Naive thymus-derived CD4-positive, alpha-beta T cell (primary cell): ENCODE measurements at regions not wholly inside any gene's neighbourhood (a gene's known extent, or its start where the extent isn't known, plus 50 kb on each side); places are given as distances from the start of the nearest gene placed in this dataset.

ENCODE experiments used
- ATAC-seq: fragments of 150-1000 bp; cut with Tn5 transposase; 2 replicates; pipeline ENCODE4 v1.10.0; 2021; ENCODE audit warnings: mild to moderate bottlenecking, moderate library complexity
- CTCF ChIA-PET: fragments of 350-600 bp; sonication (Branson Sonifier 250); formaldehyde crosslinking; loops from one replicate; lab custom pipeline; 2021; ENCODE audit warnings: antibody characterized with exemption; lab: Charles Lee
- POLR2A ChIA-PET: fragments of 350-600 bp; sonication (Branson Sonifier 250); formaldehyde crosslinking; loops from one replicate; lab custom pipeline; 2021; ENCODE audit warnings: antibody characterized with exemption, inconsistent platforms; lab: Charles Lee
- DNase-seq, 9 donors: peaks; one replicate each; pipeline versions ENCODE4 v3.0.0 to v3.0.0-alpha.2; 2020 to 2022; ENCODE audit warnings: mixed read lengths in 1 of 9
- H3K27ac ChIP-seq: one replicate; pipeline ENCODE4 v1.7.0; 2013; ENCODE audit warnings: mild to moderate bottlenecking, low read depth, low read length, moderate library complexity
- H3K27me3 ChIP-seq, 2 donors: one replicate each; pipeline ENCODE4 v1.7.0; 2013; ENCODE audit warnings: low read length in 2 of 2, mild to moderate bottlenecking in 2 of 2, moderate library complexity in 2 of 2; ENCODE audit not compliant: control insufficient read depth in 2 of 2, insufficient read depth in 2 of 2
- H3K36me3 ChIP-seq, 3 experiments: 1 replicate in 2 of 3; 2 replicates in 1 of 3; pipeline ENCODE4 v1.7.0; 2013; ENCODE audit warnings: low read length in 3 of 3, mild to moderate bottlenecking in 3 of 3, moderate library complexity in 1 of 3; ENCODE audit not compliant: insufficient read depth in 3 of 3, control insufficient read depth in 2 of 3
- H3K4me1 ChIP-seq, 2 donors: one replicate each; pipeline ENCODE4 v1.7.0; 2013; ENCODE audit warnings: low read length in 2 of 2, mild to moderate bottlenecking in 2 of 2, moderate library complexity in 1 of 2; ENCODE audit not compliant: control insufficient read depth in 2 of 2, insufficient read depth in 2 of 2
- H3K4me3 ChIP-seq: 2 replicates; pipeline ENCODE4 v1.7.0; 2013; ENCODE audit warnings: mild to moderate bottlenecking, low read length
- H3K9me3 ChIP-seq, 3 experiments: 1 replicate in 2 of 3; 2 replicates in 1 of 3; pipeline ENCODE4 v1.7.0; 2013; ENCODE audit warnings: low read length in 3 of 3; ENCODE audit not compliant: control insufficient read depth in 2 of 3
- H3K27ac Mint-ChIP-seq, 9 donors: one replicate each; pipeline ENCODE4 v1.8.0; 2020 to 2022; ENCODE audit warnings: mixed read lengths in 9 of 9, mild to moderate bottlenecking in 8 of 9, moderate library complexity in 5 of 9, inconsistent platforms in 2 of 9
- H3K27me3 Mint-ChIP-seq, 5 donors: one replicate each; pipeline ENCODE4 v1.8.0; 2021 to 2022; ENCODE audit warnings: mixed read lengths in 5 of 5, mild to moderate bottlenecking in 1 of 5
- H3K36me3 Mint-ChIP-seq, 5 donors: one replicate each; pipeline ENCODE4 v1.8.0; 2020 to 2022; ENCODE audit warnings: mixed read lengths in 5 of 5, mild to moderate bottlenecking in 3 of 5, inconsistent platforms in 1 of 5
- H3K4me1 Mint-ChIP-seq, 7 donors: one replicate each; pipeline ENCODE4 v1.8.0; 2020 to 2022; ENCODE audit warnings: mixed read lengths in 7 of 7, mild to moderate bottlenecking in 3 of 7, inconsistent platforms in 1 of 7
- H3K4me3 Mint-ChIP-seq, 10 donors: one replicate each; pipeline ENCODE4 v1.8.0; 2020 to 2022; ENCODE audit warnings: mild to moderate bottlenecking in 10 of 10, mixed read lengths in 10 of 10, moderate library complexity in 6 of 10, inconsistent platforms in 2 of 10
- H3K9me3 Mint-ChIP-seq, 11 donors: one replicate each; pipeline ENCODE4 v1.8.0; 2020 to 2022; ENCODE audit warnings: mixed read lengths in 11 of 11, mild to moderate bottlenecking in 4 of 11, inconsistent platforms in 1 of 11, moderate library complexity in 1 of 11
- intact Hi-C, 2 donors: fragments of 100-400 bp; cut with micrococcal nuclease; formaldehyde crosslinking; loops; one replicate each; pipeline ENCODE4 v1.15.1; 2023

DNA sequence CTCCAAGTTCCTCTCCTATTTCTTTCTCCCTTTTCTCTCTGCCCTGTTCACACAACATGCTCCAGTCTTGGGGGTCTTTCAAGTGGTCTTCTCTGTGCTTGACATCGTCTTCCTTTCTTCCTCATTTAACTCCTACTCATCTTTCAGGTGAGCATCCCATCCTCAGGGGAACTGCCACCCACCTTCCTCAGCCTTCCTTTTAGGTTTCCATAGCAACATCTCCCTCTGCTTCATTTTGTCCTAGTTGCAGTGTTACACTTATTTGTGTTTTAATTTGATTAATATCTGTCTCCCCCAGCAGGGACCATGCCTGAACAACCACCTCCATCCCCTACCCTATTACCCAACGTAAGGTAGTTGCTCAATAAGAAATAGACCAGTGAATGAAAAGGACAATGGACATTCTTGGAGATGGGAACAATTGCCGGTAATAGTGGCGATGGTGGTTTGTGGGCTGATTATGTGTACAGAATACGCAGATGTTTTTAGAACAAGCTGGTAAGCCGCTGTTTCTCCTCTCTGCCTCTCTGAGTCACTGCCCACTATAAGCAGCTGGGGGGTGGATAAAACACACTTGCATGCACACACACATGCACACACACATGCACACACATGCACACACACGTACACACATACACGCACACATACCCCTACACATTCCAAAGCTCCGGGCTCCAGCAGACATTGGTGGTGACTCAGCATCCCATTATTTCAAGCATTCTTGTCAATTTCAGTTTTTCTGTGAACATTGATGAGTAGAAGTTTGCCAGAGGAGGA, 251.6 kb downstream of the GATA3 start:
- H3K4me1 Mint-ChIP-seq = peaks cover 0 to 15% (median 0%) of the 10 kb centered on the region in 7 donors
- CTCF ChIA-PET = no interaction called here

DNA sequence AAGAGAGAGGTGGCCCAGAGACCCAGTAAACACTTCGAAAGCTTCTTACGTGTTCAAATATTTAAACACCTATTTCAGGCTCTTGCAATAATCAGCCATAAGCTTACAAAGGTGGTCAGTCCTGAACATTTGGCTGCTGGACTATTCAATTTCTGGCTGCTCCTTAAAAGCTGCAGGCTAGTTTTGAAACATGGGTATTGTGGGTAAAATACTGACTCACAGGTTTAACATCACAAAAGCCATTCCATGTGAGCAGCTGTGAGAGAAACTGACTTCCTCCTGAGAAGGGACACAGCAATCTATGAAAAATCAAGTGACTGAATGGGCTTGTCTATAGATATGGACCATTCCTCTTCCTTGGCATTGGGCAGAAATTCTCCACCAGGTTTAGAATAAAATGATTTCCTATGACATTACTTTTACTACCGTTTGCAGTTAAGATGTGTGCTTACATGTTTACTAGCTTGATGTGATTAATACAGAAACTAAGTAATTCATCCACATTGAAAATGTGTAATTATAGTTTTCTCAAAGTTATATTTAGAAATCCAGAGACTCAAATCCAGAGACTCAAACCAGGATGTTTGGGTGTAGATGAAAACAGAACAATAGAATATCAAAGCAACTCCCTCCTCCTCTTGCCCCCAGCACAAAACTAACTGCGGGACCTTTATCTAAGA, 252.3 kb downstream of the GATA3 start:
- Mint-ChIP-seq H3K27me3 (peaks cover 0 to 19% (median 6%) of the 10 kb centered on the region in 5 donors), H3K4me3 (peak overlapping the region in 1 of 10 donors; percentile 16), H3K36me3 (peaks cover 0 to 11% (median 0%) of the 10 kb centered on the region in 5 donors), H3K9me3 (peaks cover 0 to 4% (median 0%) of the 10 kb centered on the region in 11 donors), H3K27ac (peak overlapping the region in 1 of 9 donors; percentile 25), H3K4me1 (peaks cover 0 to 20% (median 0%) of the 10 kb centered on the region in 7 donors)
- H3K9me3 ChIP-seq = no peaks in the 10 kb centered on the region
- no peaks in the 10 kb centered on the region for H3K36me3 ChIP-seq
- POLR2A ChIA-PET = no interaction called here
- H3K4me1 ChIP-seq = no peaks in the 10 kb centered on the region
- no peak for DNase-seq
- no peak overlapping the region for H3K4me3 ChIP-seq
- intact Hi-C loops = no loop called here
- no peak overlapping the region for H3K27ac ChIP-seq
- CTCF ChIA-PET = no interaction called here
- H3K27me3 ChIP-seq = no peaks in the 10 kb centered on the region
- ATAC-seq = no peak

More for the DNA sequence above, 251.6 kb downstream of the GATA3 start:
- no peak overlapping the region for H3K4me3 Mint-ChIP-seq
- H3K27me3 Mint-ChIP-seq = peaks cover 0 to 19% (median 6%) of the 10 kb centered on the region in 5 donors
- H3K27ac Mint-ChIP-seq = no peak overlapping the region
- Histone ChIP-seq H3K4me3 (no peak overlapping the region), H3K27ac (no peak overlapping the region), H3K36me3 (no peaks in the 10 kb centered on the region), H3K4me1 (no peaks in the 10 kb centered on the region), H3K27me3 (no peaks in the 10 kb centered on the region), H3K9me3 (no peaks in the 10 kb centered on the region)
- peaks cover 0 to 2% (median 0%) of the 10 kb centered on the region in 11 donors for H3K9me3 Mint-ChIP-seq
- DNase-seq (no peak), ATAC-seq (no peak)
- intact Hi-C loops = no loop called here
- POLR2A ChIA-PET = no interaction called here
- peaks cover 0 to 8% (median 0%) of the 10 kb centered on the region in 5 donors for H3K36me3 Mint-ChIP-seq

DNA sequence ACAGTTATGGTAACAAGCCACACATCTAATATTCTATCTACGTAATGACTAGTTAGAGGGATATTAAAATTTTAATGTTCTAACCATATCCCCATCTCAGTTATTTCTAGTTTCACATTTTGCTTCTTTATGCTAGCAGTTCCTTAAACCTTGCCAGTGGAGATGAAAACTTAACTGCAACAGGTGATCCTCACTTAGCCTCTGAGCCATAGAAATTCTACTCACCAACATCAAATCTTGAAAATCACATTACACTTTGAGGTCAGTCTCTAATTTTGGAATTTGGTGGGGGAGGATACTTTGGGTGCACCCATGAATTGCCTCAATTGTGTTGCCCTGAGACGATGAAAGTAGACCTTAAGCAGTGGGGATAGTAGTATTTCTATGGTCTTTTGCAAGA, 256.4 kb downstream of the GATA3 start:
- peaks cover 0 to 13% (median 0%) of the 10 kb centered on the region in 11 donors for H3K9me3 Mint-ChIP-seq
- H3K9me3 ChIP-seq = no peaks in the 10 kb centered on the region
- H3K4me3 Mint-ChIP-seq = no peak overlapping the region
- intact Hi-C loops = no loop called here
- ChIA-PET CTCF (no interaction called here), POLR2A (interaction anchor here (1.2 kb wide), 1 partner anchor 155 kb away, joined by 3 read pairs; no protein-coding TSS in a partner anchor)
- H3K27ac Mint-ChIP-seq = no peak overlapping the region
- peaks cover 0 to 2% (median 0%) of the 10 kb centered on the region in 5 donors for H3K27me3 Mint-ChIP-seq
- H3K27me3 ChIP-seq = no peaks in the 10 kb centered on the region
- H3K27ac ChIP-seq = no peak overlapping the region
- H3K36me3 ChIP-seq = no peaks in the 10 kb centered on the region
- DNase-seq (no peak), ATAC-seq (no peak)
- H3K4me3 ChIP-seq = no peak overlapping the region
- peaks cover 0 to 16% (median 0%) of the 10 kb centered on the region in 5 donors for H3K36me3 Mint-ChIP-seq
- peaks cover 0 to 43% (median 3%) of the 10 kb centered on the region in 7 donors for H3K4me1 Mint-ChIP-seq
- no peaks in the 10 kb centered on the region for H3K4me1 ChIP-seq

DNA sequence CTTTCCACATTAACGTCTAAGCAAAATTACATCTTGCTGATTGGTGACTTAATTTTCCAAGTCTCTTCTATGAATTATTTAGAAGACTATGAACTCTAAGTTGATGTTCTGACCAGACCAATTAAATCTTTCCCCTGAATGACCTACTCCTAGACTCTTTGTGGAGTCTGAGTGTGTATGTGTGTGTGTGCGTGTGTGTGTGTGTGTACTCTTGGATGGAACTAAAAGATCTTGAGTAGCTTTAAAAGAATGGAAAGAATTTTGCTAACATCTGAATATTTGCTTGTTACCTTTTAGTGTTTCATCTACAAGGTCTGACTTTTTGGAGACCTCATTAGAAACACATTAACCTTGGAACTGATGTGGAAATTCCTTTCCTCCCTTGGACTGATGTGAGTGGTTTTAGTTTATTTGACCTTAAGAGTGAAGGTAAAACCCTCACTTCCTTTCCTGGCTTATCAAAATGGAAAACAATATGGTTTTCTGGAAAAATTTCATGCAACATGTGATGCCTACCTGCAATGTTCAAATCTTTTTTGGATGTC, 257.1 kb downstream of the GATA3 start:
- no peak for DNase-seq
- Histone ChIP-seq H3K36me3 (no peaks in the 10 kb centered on the region), H3K4me3 (no peak overlapping the region), H3K9me3 (no peaks in the 10 kb centered on the region), H3K27me3 (no peaks in the 10 kb centered on the region), H3K27ac (no peak overlapping the region), H3K4me1 (no peaks in the 10 kb centered on the region)
- Mint-ChIP-seq H3K27ac (no peak overlapping the region), H3K9me3 (peaks cover 0 to 13% (median 0%) of the 10 kb centered on the region in 11 donors), H3K36me3 (peaks cover 0 to 18% (median 0%) of the 10 kb centered on the region in 5 donors), H3K4me3 (no peak overlapping the region), H3K27me3 (no peaks in the 10 kb centered on the region), H3K4me1 (peaks cover 0 to 44% (median 3%) of the 10 kb centered on the region in 7 donors)
- intact Hi-C loops = no loop called here
- CTCF ChIA-PET = no interaction called here
- POLR2A ChIA-PET = interaction anchor here (0.8 to 1.2 kb wide), 2 partner anchors 21 to 156 kb away, joined by 3 read pairs; no protein-coding TSS in a partner anchor
- no peak for ATAC-seq

DNA sequence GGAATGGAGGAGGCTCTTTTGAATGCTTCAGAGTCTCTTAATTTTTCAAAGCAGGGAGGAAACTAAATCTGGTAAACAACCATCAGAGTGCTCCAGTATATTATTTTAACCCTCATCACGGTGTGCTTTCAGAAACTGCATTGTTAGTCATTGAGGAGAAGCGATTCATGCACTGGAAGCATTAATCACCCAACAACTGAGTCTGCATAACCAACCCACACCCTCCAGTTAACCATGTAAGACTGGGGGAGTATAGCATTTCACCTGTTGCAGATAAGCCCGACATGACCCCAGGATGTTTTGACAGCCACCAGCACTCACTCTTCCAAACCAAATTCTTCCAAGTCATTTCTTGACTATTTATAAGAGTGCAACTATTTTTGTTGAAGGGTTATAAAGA, 257.6 kb downstream of the GATA3 start:
- Histone ChIP-seq H3K27ac (no peak overlapping the region), H3K4me1 (no peaks in the 10 kb centered on the region), H3K36me3 (no peaks in the 10 kb centered on the region), H3K9me3 (no peaks in the 10 kb centered on the region), H3K27me3 (no peaks in the 10 kb centered on the region), H3K4me3 (no peak overlapping the region)
- DNase-seq (no peak), ATAC-seq (no peak)
- intact Hi-C loops = no loop called here
- Mint-ChIP-seq H3K36me3 (peaks cover 0 to 18% (median 0%) of the 10 kb centered on the region in 5 donors), H3K27me3 (no peaks in the 10 kb centered on the region), H3K4me1 (peaks cover 0 to 40% (median 3%) of the 10 kb centered on the region in 7 donors), H3K9me3 (peaks cover 0 to 16% (median 0%) of the 10 kb centered on the region in 11 donors), H3K4me3 (no peak overlapping the region), H3K27ac (no peak overlapping the region)
- ChIA-PET POLR2A (interaction anchor here (0.8 to 1.2 kb wide), 2 partner anchors 20 to 157 kb away, joined by 3 read pairs; no protein-coding TSS in a partner anchor), CTCF (no interaction called here)

DNA sequence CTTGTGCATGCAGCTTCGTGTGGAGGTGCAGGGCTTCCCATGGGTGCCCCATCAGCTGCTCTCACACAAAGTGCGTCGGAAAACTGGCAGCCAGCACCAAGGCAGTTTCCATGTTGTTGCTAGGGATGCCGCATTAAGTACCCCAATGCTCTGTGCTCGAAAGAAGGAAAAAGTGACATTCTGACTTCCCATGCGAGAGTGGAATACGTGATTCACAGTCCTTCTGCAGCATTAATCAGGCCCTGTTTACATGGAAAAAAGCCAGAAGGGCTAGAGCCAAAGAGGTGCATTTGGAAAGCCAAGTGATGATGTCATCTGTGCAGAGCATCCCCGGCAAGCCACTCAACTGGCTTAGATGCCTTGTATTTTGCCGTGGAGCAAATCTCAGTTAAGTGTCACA, 258.3 kb downstream of the GATA3 start:
- Histone ChIP-seq H3K36me3 (no peaks in the 10 kb centered on the region), H3K4me1 (no peaks in the 10 kb centered on the region), H3K27ac (no peak overlapping the region), H3K4me3 (no peak overlapping the region), H3K27me3 (no peaks in the 10 kb centered on the region), H3K9me3 (no peaks in the 10 kb centered on the region)
- ChIA-PET POLR2A (no interaction called here), CTCF (no interaction called here)
- peaks cover 0 to 17% (median 0%) of the 10 kb centered on the region in 5 donors for H3K36me3 Mint-ChIP-seq
- peaks cover 0 to 14% (median 0%) of the 10 kb centered on the region in 11 donors for H3K9me3 Mint-ChIP-seq
- intact Hi-C loops = no loop called here
- DNase-seq = no peak
- H3K4me1 Mint-ChIP-seq = peaks cover 0 to 34% (median 3%) of the 10 kb centered on the region in 7 donors
- no peak for ATAC-seq
- H3K4me3 Mint-ChIP-seq = no peak overlapping the region
- H3K27me3 Mint-ChIP-seq = no peaks in the 10 kb centered on the region
- no peak overlapping the region for H3K27ac Mint-ChIP-seq
